Stomach (tissue), 4 donors: ENCODE measurements at regions not wholly inside any gene's neighbourhood (a gene's known extent, or its start where the extent isn't known, plus 50 kb on each side); places are given as distances from the start of the nearest gene placed in this dataset.

Experiments used
- POLR2A ChIP-seq, 4 donors: fragments of 450-650 bp; IDR thresholded peaks; one replicate each; pipeline ENCODE4 v1.6.1; 2016; ENCODE audit warnings: antibody characterized with exemption in 4 of 4, control low read depth in 2 of 4, mild to moderate bottlenecking in 1 of 4, moderate library complexity in 1 of 4
- POLR2AphosphoS5 ChIP-seq, 3 donors: sonication (generic); formaldehyde crosslinking; IDR thresholded peaks; one replicate each; pipeline ENCODE4 v1.6.1; 2016; ENCODE audit warnings: antibody characterized with exemption in 3 of 3
- TF ChIP-seq, protein P1 (sequence below), 7 experiments: fragments of 450-650 bp in 4 of 7; fragments of 200-600 bp in 3 of 7; sonication (generic) in 3 of 7; IDR thresholded peaks; one replicate each; pipeline ENCODE4 v1.5.1; 2016 to 2019; ENCODE audit warnings: antibody characterized with exemption in 7 of 7, control low read depth in 2 of 7, mild to moderate bottlenecking in 1 of 7

DNA sequence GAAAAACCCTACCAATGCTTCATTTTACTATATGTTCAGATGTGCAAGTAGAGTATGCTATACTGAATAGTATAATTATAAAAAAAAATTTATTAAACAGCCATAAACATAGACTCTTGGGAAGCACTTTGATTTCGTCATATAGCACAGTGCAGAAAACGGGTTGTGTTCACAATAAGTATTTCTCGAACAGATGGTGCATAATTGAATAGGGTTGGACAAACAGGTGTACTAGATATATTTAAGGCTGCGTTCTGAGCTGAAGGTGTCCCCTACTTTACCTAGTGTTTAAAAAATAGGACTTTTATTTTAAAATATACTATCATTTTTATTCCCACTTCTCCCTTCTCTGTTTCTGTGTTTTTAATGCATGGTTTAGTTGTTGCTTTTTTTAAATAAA lies 841.5 kb downstream of the ANKRD7 start:
- TF ChIP-seq, protein P1, sequence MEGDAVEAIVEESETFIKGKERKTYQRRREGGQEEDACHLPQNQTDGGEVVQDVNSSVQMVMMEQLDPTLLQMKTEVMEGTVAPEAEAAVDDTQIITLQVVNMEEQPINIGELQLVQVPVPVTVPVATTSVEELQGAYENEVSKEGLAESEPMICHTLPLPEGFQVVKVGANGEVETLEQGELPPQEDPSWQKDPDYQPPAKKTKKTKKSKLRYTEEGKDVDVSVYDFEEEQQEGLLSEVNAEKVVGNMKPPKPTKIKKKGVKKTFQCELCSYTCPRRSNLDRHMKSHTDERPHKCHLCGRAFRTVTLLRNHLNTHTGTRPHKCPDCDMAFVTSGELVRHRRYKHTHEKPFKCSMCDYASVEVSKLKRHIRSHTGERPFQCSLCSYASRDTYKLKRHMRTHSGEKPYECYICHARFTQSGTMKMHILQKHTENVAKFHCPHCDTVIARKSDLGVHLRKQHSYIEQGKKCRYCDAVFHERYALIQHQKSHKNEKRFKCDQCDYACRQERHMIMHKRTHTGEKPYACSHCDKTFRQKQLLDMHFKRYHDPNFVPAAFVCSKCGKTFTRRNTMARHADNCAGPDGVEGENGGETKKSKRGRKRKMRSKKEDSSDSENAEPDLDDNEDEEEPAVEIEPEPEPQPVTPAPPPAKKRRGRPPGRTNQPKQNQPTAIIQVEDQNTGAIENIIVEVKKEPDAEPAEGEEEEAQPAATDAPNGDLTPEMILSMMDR (IDR thresholded peaks at IDR 0.05) = no peak
- TF ChIP-seq POLR2AphosphoS5 (IDR thresholded peaks at IDR 0.05) (no peak), POLR2A (IDR thresholded peaks at IDR 0.05) (no peak)
